MV-4-11 (cell line): ENCODE measurements at regions not wholly inside any gene's neighbourhood (a gene's known extent, or its start where the extent isn't known, plus 50 kb on each side); places are given as distances from the start of the nearest gene placed in this dataset.

Source experiments
- DNase-seq: peaks from one replicate; lab custom pipeline; 2025; lab: John Stamatoyannopoulos, UW

DNA sequence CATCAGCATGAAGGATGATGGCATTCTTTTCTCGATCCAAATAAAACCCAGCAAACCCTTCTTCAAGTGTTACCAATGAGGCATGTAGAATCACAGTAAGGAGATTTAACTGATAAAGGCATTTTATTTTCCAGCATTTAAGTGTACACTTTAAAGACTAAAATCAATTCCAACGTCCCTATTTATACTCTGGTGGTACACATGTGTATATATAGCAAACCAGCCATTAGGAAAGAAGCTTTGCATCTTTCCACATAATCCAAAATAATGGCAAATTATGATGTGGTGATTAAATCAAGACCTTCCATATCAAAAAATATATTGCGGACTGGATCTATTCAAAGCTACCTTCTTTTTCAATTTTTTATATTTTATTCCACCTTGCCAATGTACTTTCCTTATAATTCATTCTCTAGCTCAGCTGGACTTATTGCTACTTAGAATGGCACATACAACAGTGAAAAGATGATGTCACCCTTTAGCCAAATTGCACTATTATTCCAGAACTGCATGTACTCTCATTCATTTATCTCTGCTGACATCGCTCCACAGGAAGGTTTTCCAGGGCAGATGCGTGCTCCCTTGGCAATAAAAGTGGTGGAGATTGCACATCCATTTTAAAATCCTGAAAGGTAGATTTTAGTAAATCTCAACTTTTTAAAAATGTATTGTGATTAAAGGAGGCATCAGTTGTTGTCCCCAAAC, 63.3 kb upstream of the SLC30A5 start:
- DNase-seq: no peak

DNA sequence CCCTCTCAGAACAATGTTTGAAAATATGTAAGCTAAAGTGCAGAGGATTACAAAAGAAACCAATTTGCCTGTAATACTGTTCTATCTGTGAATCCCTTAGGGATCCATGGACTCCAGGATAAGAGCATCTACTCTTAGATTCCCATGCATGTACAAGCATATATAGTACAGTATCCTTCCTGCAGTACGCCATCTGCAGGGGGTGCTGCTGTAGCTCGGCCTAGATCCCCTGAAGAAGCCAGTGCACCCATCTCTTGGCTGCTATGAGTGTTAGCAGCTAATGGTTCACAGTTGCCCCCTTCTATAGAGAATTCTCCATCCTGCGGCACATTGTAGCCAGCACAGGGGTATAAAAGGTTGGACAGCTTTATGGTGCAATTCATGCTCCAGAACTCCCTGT, 61.8 kb upstream of the SLC30A5 start:
- no peak for DNase-seq

DNA sequence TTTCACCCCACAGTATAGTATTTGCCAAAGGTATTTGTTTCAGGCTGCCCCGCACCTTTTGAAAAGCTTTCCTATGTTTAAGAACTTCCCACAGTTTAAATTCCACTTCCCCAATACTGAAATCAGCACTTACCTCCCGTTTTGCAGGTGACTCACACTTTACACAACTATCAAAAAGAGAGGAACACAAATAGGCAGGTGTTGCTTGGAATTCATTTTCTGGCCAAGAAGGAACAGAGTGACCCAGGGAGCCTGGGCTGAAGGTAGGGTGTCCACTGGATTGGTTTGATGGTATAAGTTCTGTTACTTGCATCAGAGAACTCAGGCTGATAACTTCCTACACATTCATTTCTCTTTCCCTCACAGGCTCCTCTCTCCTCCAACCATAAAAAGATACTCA, 60.1 kb upstream of the SLC30A5 start:
- no peak for DNase-seq

DNA sequence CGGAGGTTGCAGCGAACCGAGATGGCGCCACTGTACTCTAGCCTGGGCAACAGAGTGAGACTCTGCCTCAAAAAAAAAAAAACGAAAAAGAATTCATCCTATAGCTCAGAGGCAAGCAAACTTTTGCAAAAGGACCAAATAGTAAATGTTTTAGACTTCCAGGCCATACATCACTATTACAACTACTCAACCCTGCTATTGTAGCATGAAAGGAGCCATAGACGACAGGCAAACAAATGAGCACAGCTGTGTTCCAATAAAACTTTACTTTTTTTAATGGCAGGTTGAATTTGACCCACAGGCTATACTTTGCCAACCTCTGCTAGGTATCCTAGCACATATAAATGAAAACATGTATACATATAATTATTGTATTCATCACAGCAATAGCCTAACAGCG, 58.9 kb upstream of the SLC30A5 start:
- no peak for DNase-seq

DNA sequence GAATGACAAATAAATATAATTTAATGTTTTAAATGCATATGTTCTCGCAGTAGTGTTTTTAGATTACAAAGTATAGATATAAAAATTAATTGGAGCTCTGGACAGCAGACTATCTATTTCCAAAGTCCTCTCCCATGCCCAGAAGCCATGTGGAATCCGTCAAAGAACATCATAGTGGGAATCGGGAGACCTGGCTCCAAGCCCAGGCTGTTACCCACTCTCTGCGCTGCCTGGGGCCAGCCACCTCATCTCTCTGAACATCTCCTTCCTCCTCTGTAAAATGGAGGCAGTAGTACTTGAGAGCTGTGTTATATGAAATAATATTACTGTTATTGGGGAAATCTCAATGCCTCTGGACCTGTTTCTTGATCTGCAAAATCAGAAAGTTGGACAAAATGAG, 58.1 kb upstream of the SLC30A5 start:
- DNase-seq: no peak

DNA sequence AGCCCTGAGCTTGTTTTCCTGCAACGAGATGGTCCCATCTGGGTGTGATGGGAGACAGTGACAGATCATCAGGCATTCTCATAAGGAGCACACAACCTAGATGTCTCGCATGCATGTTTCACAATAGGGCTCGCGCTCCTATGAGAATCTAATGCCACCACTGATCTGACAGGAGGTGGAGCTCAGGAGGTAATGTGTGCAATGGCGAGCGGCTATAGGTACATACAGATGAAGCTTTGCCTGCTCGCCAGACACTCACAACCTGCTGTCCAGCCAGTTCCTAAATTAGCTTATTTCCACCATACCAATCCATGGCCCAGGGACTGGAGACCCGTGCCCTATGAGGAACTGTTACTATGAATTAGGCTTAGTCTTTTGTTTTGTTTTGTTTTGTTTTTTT, 55.3 kb upstream of the SLC30A5 start:
- peak; percentile 34 for DNase-seq

DNA sequence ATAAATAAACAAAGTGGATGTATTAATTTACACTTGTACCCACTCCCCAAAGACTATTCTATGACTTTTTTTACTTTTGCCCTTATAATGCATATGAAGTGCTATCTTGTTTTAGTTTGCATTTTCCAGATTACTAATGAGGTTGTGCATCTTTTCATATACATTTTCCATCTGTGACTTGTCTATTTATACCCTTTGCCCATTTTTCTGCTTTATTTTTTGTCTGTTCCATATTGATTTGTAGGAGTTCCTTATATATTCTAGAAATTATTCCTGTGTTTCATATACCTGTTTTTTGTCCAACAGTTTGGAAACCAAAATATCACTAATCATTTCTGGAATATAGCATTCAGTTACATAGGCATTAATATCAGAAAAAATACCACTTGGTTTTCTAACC, 54.0 kb upstream of the SLC30A5 start:
- no peak for DNase-seq

DNA sequence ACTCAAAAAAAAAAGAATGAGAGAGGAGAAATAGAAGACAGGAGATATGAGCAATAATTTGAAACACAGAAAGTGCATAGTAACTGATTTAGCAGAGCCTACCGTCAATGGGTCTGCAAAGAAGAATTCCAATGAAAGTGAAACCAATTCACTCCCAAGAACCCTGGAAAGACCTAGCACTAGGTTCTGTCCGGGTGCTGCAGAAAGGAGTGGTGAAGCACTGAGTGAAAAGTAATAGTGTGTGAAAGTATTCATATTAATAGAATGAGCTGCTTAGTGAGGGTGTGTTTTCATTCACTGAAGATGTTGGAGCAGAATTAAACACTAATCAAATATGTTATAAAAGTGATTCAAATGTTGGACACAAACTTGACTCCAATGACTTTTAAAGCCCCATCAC, 51.3 kb upstream of the SLC30A5 start:
- no peak for DNase-seq

DNA sequence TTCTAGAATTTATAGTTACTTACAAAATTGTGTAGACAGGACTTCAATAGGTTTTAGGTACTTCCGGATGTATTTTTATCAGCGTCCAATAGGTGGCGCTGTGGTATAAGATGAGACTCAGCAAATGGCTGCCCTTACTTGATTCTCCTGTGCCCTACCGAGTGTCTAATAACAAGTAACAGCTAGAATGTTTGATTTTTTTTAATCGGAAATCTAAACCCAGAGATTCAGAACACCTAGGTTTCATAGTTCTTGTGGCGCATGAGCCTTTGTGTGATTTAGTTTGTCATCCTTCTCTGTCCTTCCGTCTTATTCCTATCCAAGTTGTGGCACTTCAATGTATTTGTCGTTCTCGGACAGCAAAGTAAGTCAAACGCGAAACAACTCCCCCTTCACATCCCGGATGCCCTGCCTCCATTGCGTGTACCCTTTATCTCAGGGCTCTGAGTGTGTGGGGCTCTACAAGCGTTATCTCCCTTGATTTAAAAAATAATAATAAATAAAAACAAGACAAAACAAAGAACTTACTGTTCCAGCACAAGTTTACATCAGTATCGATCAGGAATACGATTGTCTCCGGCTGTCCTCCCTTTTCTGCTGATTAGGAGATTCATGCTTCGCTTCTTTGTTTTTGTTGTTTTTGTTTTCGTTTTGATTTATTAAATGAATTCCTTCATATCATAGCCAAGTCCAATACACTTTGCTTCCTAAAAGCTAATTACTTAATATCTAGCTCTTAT, 50.7 kb upstream of the SLC30A5 start:
- DNase-seq: peak; percentile 82

DNA sequence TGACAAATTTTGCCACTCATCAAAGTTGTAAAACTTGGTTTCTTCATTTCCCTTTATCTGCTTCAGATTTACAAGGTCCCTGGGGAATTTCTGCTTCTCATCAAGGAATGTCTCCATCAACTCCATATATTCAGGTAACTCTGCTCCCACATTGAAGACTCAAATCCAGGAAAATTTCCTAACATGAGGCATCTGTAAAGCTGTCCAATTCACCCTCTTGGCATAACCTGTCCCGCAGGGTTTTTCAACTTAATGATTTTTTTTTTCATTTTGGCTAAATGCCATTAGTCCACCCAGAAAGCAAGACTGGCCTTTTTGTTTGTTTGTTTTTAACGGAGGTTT, 50.2 kb upstream of the SLC30A5 start:
- no peak for DNase-seq
